ENCODE measurements at regions not wholly inside any gene's neighbourhood (a gene's known extent, or its start where the extent isn't known, plus 50 kb on each side); places are given as distances from the start of the nearest gene placed in this dataset.
"Not testable (repeated sequence)": the region's sequence is repeated elsewhere in the genome, so short reads cannot be mapped to it uniquely, and the experiment has no call there.

GRCh38 chr4:23022032-23022431 lies 329.3 kb downstream of the GBA3 start:
- Histone ChIP-seq H3K4me1 (ENCODE audit: control insufficient read depth, low read length) (no peaks in the 10 kb centered on the region), H3F3A (ENCODE audit: control insufficient read depth, insufficient read depth) (no peaks in the 10 kb centered on the region), H3K9me2 (replicated peaks; ENCODE audit: control insufficient read depth, low read length) (no peaks in the 10 kb centered on the region), H3K9me3 (ENCODE audit: control insufficient read depth, insufficient read depth, low read length) (no peaks in the 10 kb centered on the region), H3K27ac (ENCODE audit: low read depth, low read length) (no peak overlapping the region), H3K4me3 (ENCODE audit: low read length) (no peak overlapping the region), H3K4me2 (ENCODE audit: low read length) (no peak overlapping the region), H4K20me1 (ENCODE audit: control insufficient read depth, insufficient read depth, low read depth, low read length) (no peaks in the 10 kb centered on the region), H3K27me3 (ENCODE audit: control insufficient read depth, low read length) (no peaks in the 10 kb centered on the region), H3K79me2 (ENCODE audit: control insufficient read depth, low read length) (no peaks in the 10 kb centered on the region), H3K36me3 (ENCODE audit: control insufficient read depth, low read length) (no peaks in the 10 kb centered on the region)
- TF ChIP-seq EZH2phosphoT487 (IDR thresholded peaks at IDR 0.05; ENCODE audit: borderline replicate concordance, low read length), result no peak
- no peak for TF ChIP-seq CTCF (IDR thresholded peaks at IDR 0.05; ENCODE audit: low read depth, low read length, poor library complexity, severe bottlenecking)

GRCh38 chr4:23021040-23021439 lies 328.3 kb downstream of the GBA3 start:
- Histone ChIP-seq H3K9me3 (ENCODE audit: control insufficient read depth, insufficient read depth, low read length) (no peaks in the 10 kb centered on the region), H3K79me2 (ENCODE audit: control insufficient read depth, low read length) (no peaks in the 10 kb centered on the region), H3K27ac (ENCODE audit: low read depth, low read length) (no peak overlapping the region), H3K36me3 (ENCODE audit: control insufficient read depth, low read length) (no peaks in the 10 kb centered on the region), H3K4me3 (ENCODE audit: low read length) (no peak overlapping the region), H3K4me2 (ENCODE audit: low read length) (no peak overlapping the region), H3K4me1 (ENCODE audit: control insufficient read depth, low read length) (no peaks in the 10 kb centered on the region), H3F3A (ENCODE audit: control insufficient read depth, insufficient read depth) (no peaks in the 10 kb centered on the region), H3K27me3 (ENCODE audit: control insufficient read depth, low read length) (no peaks in the 10 kb centered on the region), H4K20me1 (ENCODE audit: control insufficient read depth, insufficient read depth, low read depth, low read length) (no peaks in the 10 kb centered on the region), H3K9me2 (replicated peaks; ENCODE audit: control insufficient read depth, low read length) (no peaks in the 10 kb centered on the region)
- TF ChIP-seq EZH2phosphoT487 (IDR thresholded peaks at IDR 0.05; ENCODE audit: borderline replicate concordance, low read length) (no peak), CTCF (IDR thresholded peaks at IDR 0.05; ENCODE audit: low read depth, low read length, poor library complexity, severe bottlenecking) (no peak)

- H3K27ac ChIP-seq (ENCODE audit: low read depth, low read length); H3K36me3 ChIP-seq (ENCODE audit: control insufficient read depth, low read length); H3K9me2 ChIP-seq (replicated peaks; ENCODE audit: control insufficient read depth, low read length); H3K9me3 ChIP-seq (ENCODE audit: control insufficient read depth, insufficient read depth, low read length); H3K4me1 ChIP-seq (ENCODE audit: control insufficient read depth, low read length); H3K27me3 ChIP-seq (ENCODE audit: control insufficient read depth, low read length); H3K79me2 ChIP-seq (ENCODE audit: control insufficient read depth, low read length); H3K4me3 ChIP-seq (ENCODE audit: low read length); H3K4me2 ChIP-seq (ENCODE audit: low read length); H3F3A ChIP-seq (ENCODE audit: control insufficient read depth, insufficient read depth); H4K20me1 ChIP-seq (ENCODE audit: control insufficient read depth, insufficient read depth, low read depth, low read length): not testable (repeated sequence)
These were observed 327.7 kb downstream of the GBA3 start for GRCh38 chr4:23020399-23020798.

- Histone ChIP-seq H3K4me3 (ENCODE audit: low read length) (no peak overlapping the region), H3K36me3 (ENCODE audit: control insufficient read depth, low read length) (no peaks in the 10 kb centered on the region)
- TF ChIP-seq CTCF (IDR thresholded peaks at IDR 0.05; ENCODE audit: low read depth, low read length, poor library complexity, severe bottlenecking) (no peak), EZH2phosphoT487 (IDR thresholded peaks at IDR 0.05; ENCODE audit: borderline replicate concordance, low read length) (no peak)
These were observed 324.2 kb downstream of the GBA3 start for GRCh38 chr4:23016981-23017380.

More at GRCh38 chr4:23016981-23017380, 324.2 kb downstream of the GBA3 start:
- Histone ChIP-seq H3K4me2 (ENCODE audit: low read length) (no peak overlapping the region), H3K4me1 (ENCODE audit: control insufficient read depth, low read length) (no peaks in the 10 kb centered on the region), H3K27ac (ENCODE audit: low read depth, low read length) (no peak overlapping the region), H4K20me1 (ENCODE audit: control insufficient read depth, insufficient read depth, low read depth, low read length) (no peaks in the 10 kb centered on the region), H3K9me2 (replicated peaks; ENCODE audit: control insufficient read depth, low read length) (no peaks in the 10 kb centered on the region), H3K9me3 (ENCODE audit: control insufficient read depth, insufficient read depth, low read length) (no peaks in the 10 kb centered on the region), H3K27me3 (ENCODE audit: control insufficient read depth, low read length) (no peaks in the 10 kb centered on the region), H3F3A (ENCODE audit: control insufficient read depth, insufficient read depth) (no peaks in the 10 kb centered on the region), H3K79me2 (ENCODE audit: control insufficient read depth, low read length) (no peaks in the 10 kb centered on the region)
